ENCODE measurements at regions not wholly inside any gene's neighbourhood (a gene's known extent, or its start where the extent isn't known, plus 50 kb on each side); places are given as distances from the start of the nearest gene placed in this dataset.
"Not testable (repeated sequence)": the region's sequence is repeated elsewhere in the genome, so short reads cannot be mapped to it uniquely, and the experiment has no call there.

- DNase-seq (ENCODE audit: low spot score) = no peak
These were observed 101.0 kb downstream of the HRH4 start for GRCh38 chr18:24561369-24561965.

DNA sequence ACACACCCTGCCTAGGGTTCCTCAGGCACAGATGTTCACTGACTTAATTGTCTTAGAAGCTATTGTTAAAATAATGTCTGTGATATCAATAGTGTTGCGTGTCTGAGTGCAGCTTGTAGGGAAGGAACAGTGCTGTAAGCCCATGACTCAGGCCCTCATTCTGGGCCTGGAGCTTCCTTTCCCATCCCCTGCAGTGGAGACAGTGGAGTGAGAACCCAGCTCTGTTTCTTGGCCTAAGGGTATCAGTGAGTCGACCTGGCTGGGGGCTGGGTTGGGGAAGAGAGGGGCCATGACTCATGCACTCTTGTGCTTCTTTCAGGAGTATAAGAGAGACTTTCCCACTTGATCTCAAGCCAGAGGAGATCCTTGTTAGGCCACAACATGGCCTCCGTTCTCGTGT, 106.8 kb downstream of the HRH4 start:
- no peak for DNase-seq (ENCODE audit: low spot score)

DNA sequence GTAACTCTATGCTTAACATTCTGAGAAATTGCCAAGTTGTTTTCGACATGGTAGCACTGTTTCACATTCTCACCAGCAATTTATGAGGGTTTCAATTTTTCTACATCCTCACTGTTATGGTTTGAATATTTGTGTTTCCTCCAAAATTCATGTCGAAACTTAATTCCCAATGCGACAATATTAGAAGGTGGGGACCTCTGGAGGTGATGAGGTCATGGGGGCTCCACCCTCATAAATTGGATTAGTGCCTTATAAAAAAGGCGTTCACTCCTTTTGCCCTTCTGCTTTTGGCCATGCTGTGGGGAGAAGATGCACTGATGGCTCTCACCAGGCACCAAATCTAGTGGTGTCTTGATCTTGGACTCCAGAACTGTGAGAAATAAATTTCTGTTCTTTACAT, 110.3 kb downstream of the HRH4 start:
- DNase-seq (ENCODE audit: low spot score) = no peak

GRCh38 chr18:24582771-24583170, 122.3 kb downstream of the HRH4 start:
- no peak for DNase-seq (ENCODE audit: low spot score)

GRCh38 chr18:24584205-24584604, 123.8 kb downstream of the HRH4 start:
- no peak for DNase-seq (ENCODE audit: low spot score)

GRCh38 chr18:24584813-24585212, 124.4 kb downstream of the HRH4 start:
- no peak for DNase-seq (ENCODE audit: low spot score)

GRCh38 chr18:24585996-24586566, 125.6 kb downstream of the HRH4 start:
- DNase-seq (ENCODE audit: low spot score) = no peak

DNA sequence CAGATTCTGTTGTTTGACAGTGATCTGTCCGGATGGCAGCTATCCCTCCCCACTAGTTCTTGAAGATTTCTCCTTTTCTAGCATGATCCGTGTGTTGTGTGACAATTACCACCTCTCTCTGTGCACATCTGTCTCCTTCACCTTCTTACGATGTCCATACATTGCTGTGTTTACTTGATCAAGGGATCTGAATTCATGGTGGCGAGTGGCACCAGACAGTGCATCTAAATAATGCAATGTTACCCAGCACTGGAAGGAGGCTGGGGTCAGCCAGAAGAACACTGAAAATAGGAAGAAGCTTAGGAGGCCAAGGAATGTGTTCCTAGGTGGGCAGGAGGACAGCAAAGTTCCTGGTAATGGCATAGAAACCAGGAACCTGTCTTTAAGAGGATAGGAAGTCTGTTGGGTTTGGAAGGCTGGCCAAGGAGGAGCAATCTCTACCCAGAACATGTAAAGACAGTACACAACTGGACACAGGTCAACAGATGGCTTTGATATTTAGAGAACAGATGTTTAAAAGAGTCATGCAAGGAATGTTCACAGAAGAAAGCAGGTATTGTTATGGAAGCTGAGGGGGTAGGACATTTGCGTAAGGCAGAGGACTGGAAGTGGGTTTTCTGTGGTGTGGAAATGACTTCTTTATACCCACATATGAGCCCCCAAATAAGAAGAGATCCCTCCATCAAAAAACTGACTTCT, 126.4 kb downstream of the HRH4 start:
- DNase-seq (ENCODE audit: low spot score) = no peak

DNA sequence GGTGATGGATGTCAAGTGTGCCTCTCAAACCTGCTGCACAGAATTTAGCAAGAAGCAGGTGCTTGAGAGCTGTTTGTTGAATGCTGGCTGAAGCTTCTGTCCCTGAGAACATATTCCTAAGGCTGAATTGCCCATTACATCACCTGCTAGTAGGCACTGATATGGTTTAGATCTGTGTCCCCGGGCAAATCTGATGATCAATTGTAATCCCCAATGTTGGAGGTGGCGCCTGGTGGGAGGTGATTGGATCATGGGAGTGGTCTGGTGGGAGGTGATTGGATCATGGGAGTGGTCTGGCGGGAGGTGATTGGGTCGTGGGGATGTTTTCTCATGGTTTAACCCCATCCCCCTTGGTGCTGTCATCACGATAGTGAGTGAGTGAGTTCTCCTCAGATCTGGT, 128.0 kb downstream of the HRH4 start:
- DNase-seq (ENCODE audit: low spot score) = no peak

DNA sequence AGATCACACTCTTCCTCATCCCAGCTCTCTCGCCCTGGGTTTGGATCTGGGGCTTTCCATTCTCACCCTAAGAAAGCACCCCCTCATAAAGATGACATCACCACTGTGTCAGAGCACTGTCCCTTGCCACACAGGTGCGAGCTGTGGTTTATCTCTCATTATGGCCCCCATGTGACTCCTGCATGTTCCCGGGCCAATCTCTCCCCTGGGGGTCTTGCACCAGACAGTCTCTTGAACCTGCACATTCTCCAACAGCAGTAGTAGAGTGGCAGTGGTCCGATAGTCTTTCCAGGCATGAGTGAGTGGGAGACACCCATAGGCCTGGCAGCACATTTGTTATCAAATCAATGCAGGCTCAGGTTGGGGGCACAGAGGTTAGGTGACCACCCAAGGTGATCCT, 130.5 kb downstream of the HRH4 start:
- DNase-seq (ENCODE audit: low spot score) = no peak

- DNase-seq (ENCODE audit: low spot score) = no peak
These were observed 133.0 kb downstream of the HRH4 start for GRCh38 chr18:24593401-24593800.

DNA sequence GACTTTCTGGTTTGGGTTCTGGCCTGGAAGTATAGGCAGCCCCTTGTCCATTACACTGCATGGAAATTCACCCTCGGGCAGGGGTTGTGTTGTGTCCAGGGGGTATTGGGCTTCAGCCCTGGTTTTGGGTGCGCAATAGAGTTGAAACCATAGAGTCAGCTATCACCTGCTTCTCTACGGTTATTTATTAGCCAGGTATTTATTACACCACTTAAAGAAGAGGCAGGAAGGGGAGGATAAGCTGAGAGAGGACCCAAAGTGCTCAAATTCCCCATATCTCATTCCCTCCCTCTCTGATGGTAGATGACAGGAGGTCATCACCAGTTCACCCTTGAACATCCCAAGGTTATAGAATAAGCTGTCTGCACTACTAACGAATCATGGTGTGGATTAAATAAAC, 133.4 kb downstream of the HRH4 start:
- no peak for DNase-seq (ENCODE audit: low spot score)

GRCh38 chr18:24595561-24596031, 135.2 kb downstream of the HRH4 start:
- no peak for DNase-seq (ENCODE audit: low spot score)

GRCh38 chr18:24600076-24600654, 139.7 kb downstream of the HRH4 start:
- DNase-seq (ENCODE audit: low spot score) = no peak

DNA sequence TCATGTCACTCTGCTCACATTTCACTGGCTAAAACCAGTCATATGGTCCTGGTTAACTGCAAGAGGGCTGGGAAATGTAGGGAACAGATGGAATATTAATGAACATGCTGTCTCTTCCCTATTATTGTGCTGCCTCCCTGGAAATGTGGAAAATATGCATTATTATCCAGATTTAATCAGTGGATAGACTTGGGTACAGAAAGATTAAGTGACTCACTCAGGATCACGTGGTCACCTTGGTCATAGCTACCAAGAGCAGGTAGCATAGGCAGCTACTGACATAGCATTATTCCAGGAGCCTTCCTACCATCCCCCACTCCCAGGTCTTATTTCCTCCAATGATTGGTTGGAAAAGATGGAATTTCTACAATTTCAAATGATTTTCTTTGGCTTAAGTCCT, 141.1 kb downstream of the HRH4 start:
- DNase-seq (ENCODE audit: low spot score) = no peak

DNA sequence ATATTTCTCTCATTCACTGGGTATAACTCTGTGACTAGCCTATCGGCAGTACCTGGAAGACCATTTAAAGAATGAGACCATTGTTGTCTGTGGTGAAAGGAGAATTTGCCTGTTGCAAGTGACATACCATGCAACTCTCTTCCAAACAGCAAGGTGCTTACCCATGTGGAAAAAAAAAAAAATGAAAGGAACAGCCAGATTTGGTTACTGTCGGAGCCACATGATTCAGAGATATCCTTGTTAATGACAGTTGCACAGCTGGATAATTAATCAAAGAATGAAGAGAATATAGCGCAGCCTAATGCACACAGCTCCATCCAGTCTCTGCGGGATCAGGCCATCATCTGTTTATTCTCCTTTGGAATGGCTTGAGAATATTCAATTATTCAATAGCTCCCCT, 141.8 kb downstream of the HRH4 start:
- no peak for DNase-seq (ENCODE audit: low spot score)

GRCh38 chr18:24603151-24603550, 142.7 kb downstream of the HRH4 start:
- DNase-seq (ENCODE audit: low spot score) = no peak

DNA sequence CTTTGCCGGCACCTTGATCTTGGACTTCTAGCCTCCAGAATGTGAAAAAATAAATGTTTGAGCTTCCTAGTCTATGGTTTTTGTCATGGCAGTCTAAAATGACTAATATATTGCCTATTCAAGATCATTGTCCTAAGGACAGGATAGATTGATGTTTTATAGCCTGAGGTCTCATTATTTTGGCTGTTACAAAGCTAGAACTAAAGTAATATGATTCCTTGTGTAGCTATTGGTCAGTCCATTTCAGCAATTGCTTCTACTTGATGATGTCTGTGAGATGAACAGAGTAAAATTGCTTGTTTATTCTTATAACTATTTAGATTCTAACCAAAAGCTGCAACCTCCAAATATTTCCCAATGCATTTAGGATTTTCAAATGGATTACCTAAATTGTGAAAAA, 145.0 kb downstream of the HRH4 start:
- no peak for DNase-seq (ENCODE audit: low spot score)

GRCh38 chr18:24609254-24609653, 148.8 kb downstream of the HRH4 start:
- no peak for DNase-seq (ENCODE audit: low spot score)

- DNase-seq (ENCODE audit: low spot score) = no peak
These were observed 150.6 kb downstream of the HRH4 start for GRCh38 chr18:24611075-24611474.

DNA sequence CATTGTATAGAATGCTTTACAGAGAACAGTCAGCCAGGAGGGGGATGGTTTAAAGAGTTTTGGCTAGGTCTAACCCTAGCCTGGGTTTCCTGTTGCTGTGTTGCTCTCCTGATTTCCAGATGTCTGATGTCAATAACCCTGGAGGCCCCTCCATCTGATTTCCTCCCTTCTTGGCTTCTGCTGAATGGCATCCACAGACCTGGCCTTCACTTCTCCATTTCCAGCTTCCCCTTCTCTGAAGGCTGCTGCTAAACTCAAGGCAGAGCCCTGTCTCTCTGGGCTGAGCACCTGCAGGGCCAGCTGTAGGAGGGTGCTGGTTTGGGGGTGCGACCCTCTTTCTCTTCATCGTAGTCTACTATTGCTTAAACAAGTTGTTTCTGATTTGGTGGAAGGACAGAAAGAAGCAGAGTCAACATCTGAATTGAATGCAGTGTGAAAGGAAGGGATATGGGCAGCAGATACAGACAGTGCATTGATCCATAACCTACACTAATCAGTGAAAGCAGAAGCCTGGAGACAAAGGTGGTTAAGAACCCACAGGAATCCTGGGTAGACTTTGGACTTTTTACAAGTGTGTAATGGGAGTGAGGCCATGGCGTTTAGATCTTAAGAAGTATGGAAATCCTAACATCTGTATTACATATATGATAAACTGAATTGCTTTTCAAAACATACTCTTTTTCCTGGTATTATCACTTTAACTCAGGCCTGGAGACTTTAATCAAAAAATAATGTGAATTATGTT, 153.6 kb downstream of the HRH4 start:
- no peak for DNase-seq (ENCODE audit: low spot score)

- DNase-seq (ENCODE audit: low spot score) = no peak
These were observed 156.2 kb downstream of the HRH4 start for GRCh38 chr18:24616653-24617052.

DNA sequence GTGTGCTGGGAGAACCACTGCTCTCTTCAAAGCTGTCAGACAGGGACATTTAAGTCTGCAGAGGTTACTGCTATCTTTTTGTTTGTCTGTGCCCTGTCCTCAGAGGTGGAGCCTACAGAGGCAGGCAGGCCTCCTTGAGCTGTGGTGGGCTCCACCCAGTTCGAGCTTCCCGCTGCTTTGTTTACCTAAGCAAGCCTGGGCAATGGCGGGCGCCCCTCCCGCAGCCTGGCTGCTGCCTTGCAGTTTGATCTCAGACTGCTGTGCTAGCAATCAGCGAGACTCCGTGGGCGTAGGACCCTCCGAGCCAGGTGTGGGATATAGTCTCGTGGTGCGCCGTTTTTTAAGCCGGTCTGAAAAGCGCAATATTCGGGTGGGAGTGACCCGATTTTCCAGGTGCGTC, 164.0 kb downstream of the HRH4 start:
- DNase-seq (ENCODE audit: low spot score) = not testable (repeated sequence)
